ENCODE measurements at regions not wholly inside any gene's neighbourhood (a gene's known extent, or its start where the extent isn't known, plus 50 kb on each side); places are given as distances from the start of the nearest gene placed in this dataset.

DNA sequence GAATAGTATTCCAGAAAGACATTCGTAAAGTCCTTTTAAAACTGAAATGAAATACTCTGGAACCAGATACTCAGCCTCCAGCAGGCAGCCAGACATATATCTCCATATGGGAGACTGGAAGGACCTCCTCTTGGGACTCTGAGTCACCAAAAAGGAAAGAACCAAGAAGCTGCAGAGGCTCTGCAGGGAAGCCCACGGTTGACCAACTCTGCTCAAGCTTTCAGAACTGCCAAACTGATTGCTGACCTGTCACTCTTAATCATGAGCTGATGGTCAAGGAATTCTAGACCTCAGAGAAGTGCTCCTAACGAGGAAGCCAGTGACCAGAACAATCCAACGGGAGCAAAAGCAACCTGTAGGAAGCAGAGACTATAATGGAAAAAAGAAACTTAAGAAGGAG is 434.7 kb downstream of the EIPR1 start:
- H3K36me3 ChIP-seq (replicated peaks; ENCODE audit: insufficient read depth, low read depth), result no peaks in the 10 kb centered on the region
- 79% methylated on average over 4 of the region's 4 CpGs for WGBS (ENCODE audit: low lambda C conversion rate, missing lambda C conversion rate)
- no peak overlapping the region for H3K4me3 ChIP-seq
- H3K27ac ChIP-seq, result no peak overlapping the region
- H4K20me1 ChIP-seq (ENCODE audit: insufficient read depth, poor library complexity, severe bottlenecking), result no peaks in the 10 kb centered on the region
- no peak overlapping the region for H3K4me2 ChIP-seq
- H3K27me3 ChIP-seq, result no peaks in the 10 kb centered on the region
- no peaks in the 10 kb centered on the region for H3K79me2 ChIP-seq
- no peaks in the 10 kb centered on the region for H3K9me2 ChIP-seq (replicated peaks; ENCODE audit: insufficient read depth)
- TF ChIP-seq, protein P1, sequence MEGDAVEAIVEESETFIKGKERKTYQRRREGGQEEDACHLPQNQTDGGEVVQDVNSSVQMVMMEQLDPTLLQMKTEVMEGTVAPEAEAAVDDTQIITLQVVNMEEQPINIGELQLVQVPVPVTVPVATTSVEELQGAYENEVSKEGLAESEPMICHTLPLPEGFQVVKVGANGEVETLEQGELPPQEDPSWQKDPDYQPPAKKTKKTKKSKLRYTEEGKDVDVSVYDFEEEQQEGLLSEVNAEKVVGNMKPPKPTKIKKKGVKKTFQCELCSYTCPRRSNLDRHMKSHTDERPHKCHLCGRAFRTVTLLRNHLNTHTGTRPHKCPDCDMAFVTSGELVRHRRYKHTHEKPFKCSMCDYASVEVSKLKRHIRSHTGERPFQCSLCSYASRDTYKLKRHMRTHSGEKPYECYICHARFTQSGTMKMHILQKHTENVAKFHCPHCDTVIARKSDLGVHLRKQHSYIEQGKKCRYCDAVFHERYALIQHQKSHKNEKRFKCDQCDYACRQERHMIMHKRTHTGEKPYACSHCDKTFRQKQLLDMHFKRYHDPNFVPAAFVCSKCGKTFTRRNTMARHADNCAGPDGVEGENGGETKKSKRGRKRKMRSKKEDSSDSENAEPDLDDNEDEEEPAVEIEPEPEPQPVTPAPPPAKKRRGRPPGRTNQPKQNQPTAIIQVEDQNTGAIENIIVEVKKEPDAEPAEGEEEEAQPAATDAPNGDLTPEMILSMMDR (IDR thresholded peaks at IDR 0.05; ENCODE audit: poor library complexity), result no peak
- TF ChIP-seq EZH2 (IDR thresholded peaks at IDR 0.05; ENCODE audit: borderline replicate concordance) (no peak), EZH2phosphoT487 (IDR thresholded peaks at IDR 0.05; ENCODE audit: low read depth, severe bottlenecking, unreplicated experiment) (no peak)
- no peaks in the 10 kb centered on the region for H3K9me3 ChIP-seq (ENCODE audit: low read depth)
- DNase-seq (ENCODE audit: low spot score), result no peak
- no peaks in the 10 kb centered on the region for H3K4me1 ChIP-seq (ENCODE audit: insufficient read depth)
- H2AFZ ChIP-seq, result no peak overlapping the region

DNA sequence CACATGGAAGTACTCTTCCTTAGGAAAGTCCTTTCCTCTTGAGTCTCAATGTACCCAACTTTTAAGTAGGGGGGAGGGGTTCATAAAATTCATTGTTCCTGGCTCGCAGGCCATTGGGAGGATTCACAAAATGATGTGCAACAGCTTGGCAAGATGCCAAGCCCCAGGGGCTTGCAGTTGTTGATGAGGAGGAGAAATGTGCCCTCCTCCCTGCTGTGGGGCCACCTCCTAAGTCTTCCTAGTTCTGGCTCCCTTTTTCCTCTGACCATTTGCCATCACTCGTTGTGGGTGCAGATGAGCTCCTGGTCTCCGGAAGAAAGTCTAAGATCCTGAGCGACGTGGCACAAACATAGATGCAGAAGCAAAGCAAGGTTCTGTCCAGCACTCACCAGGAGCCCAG is 435.4 kb downstream of the EIPR1 start:
- no peaks in the 10 kb centered on the region for H3K36me3 ChIP-seq (replicated peaks; ENCODE audit: insufficient read depth, low read depth)
- H4K20me1 ChIP-seq (ENCODE audit: insufficient read depth, poor library complexity, severe bottlenecking), result no peaks in the 10 kb centered on the region
- H3K4me3 ChIP-seq, result no peak overlapping the region
- H2AFZ ChIP-seq, result no peak overlapping the region
- H3K4me1 ChIP-seq (ENCODE audit: insufficient read depth), result no peaks in the 10 kb centered on the region
- no peaks in the 10 kb centered on the region for H3K9me2 ChIP-seq (replicated peaks; ENCODE audit: insufficient read depth)
- WGBS (ENCODE audit: low lambda C conversion rate, missing lambda C conversion rate), result 85% methylated on average over 5 of the region's 5 CpGs
- TF ChIP-seq EZH2phosphoT487 (IDR thresholded peaks at IDR 0.05; ENCODE audit: low read depth, severe bottlenecking, unreplicated experiment) (no peak), EZH2 (IDR thresholded peaks at IDR 0.05; ENCODE audit: borderline replicate concordance) (no peak)
- TF ChIP-seq, protein P1 (IDR thresholded peaks at IDR 0.05; ENCODE audit: poor library complexity), result no peak
- H3K27me3 ChIP-seq, result no peaks in the 10 kb centered on the region
- DNase-seq (ENCODE audit: low spot score), result no peak
- H3K79me2 ChIP-seq, result no peaks in the 10 kb centered on the region
- no peak overlapping the region for H3K4me2 ChIP-seq
- no peaks in the 10 kb centered on the region for H3K9me3 ChIP-seq (ENCODE audit: low read depth)
- no peak overlapping the region for H3K27ac ChIP-seq

DNA sequence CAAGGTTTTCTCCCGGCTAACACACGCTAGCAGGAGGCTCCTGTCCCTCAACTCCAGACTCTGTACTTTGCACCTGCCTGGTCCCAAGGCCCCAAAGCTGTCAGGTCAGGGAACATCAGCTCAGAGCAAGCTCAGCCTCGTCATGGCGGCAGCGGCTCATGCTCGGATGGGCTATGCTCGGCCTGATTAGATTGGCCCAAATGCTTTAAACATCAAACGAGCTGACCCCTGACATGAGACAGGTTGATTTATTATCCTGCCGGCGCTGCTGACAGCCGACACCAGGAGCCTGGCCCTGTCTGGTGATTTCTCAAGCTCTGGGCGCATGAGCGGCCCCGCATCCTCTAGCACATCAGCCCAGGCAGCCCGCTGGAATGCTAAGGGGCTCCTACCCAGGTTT is 436.4 kb downstream of the EIPR1 start:
- TF ChIP-seq EZH2phosphoT487 (IDR thresholded peaks at IDR 0.05; ENCODE audit: low read depth, severe bottlenecking, unreplicated experiment) (no peak), EZH2 (IDR thresholded peaks at IDR 0.05; ENCODE audit: borderline replicate concordance) (no peak)
- TF ChIP-seq, protein P1 (IDR thresholded peaks at IDR 0.05; ENCODE audit: poor library complexity), result no peak
- Histone ChIP-seq H3K4me2 (no peak overlapping the region), H2AFZ (no peak overlapping the region), H3K79me2 (no peaks in the 10 kb centered on the region), H3K27ac (no peak overlapping the region), H3K27me3 (no peaks in the 10 kb centered on the region), H3K9me3 (ENCODE audit: low read depth) (no peaks in the 10 kb centered on the region), H3K36me3 (replicated peaks; ENCODE audit: insufficient read depth, low read depth) (no peaks in the 10 kb centered on the region), H3K4me1 (ENCODE audit: insufficient read depth) (no peaks in the 10 kb centered on the region), H3K4me3 (no peak overlapping the region), H4K20me1 (ENCODE audit: insufficient read depth, poor library complexity, severe bottlenecking) (no peaks in the 10 kb centered on the region), H3K9me2 (replicated peaks; ENCODE audit: insufficient read depth) (no peaks in the 10 kb centered on the region)
- 52% methylated on average over 15 of the region's 15 CpGs for WGBS (ENCODE audit: low lambda C conversion rate, missing lambda C conversion rate)
- DNase-seq (ENCODE audit: low spot score), result no peak

DNA sequence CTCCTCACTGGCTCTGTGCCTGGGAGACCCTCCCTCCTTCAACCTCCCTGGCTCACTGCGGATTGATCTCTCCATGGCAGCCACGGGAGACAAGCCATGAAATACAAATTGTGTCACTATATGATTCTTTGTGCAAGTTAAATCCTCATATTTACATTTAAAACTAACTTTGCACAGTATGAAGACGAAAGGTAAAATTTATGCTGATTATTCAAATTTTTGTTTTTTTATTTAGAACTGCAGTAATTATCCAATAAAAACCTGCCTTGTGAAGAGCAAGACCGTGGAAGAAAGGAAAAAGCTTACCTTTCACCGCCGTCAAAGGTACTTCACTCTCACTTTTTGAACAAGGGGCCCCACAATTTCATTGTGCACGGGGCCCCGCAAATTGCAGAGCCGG is 436.9 kb downstream of the EIPR1 start:
- 82% methylated on average over 9 of the region's 9 CpGs for WGBS (ENCODE audit: low lambda C conversion rate, missing lambda C conversion rate)
- DNase-seq (ENCODE audit: low spot score), result no peak

More for the DNA sequence above, 436.9 kb downstream of the EIPR1 start:
- no peaks in the 10 kb centered on the region for H3K36me3 ChIP-seq (replicated peaks; ENCODE audit: insufficient read depth, low read depth)
- no peaks in the 10 kb centered on the region for H3K9me3 ChIP-seq (ENCODE audit: low read depth)
- H3K4me3 ChIP-seq, result no peak overlapping the region
- H3K79me2 ChIP-seq, result no peaks in the 10 kb centered on the region
- no peaks in the 10 kb centered on the region for H4K20me1 ChIP-seq (ENCODE audit: insufficient read depth, poor library complexity, severe bottlenecking)
- H3K27me3 ChIP-seq, result no peaks in the 10 kb centered on the region
- TF ChIP-seq, protein P1 (IDR thresholded peaks at IDR 0.05; ENCODE audit: poor library complexity), result no peak
- no peak for TF ChIP-seq EZH2phosphoT487 (IDR thresholded peaks at IDR 0.05; ENCODE audit: low read depth, severe bottlenecking, unreplicated experiment)
- no peak for TF ChIP-seq EZH2 (IDR thresholded peaks at IDR 0.05; ENCODE audit: borderline replicate concordance)
- H3K4me1 ChIP-seq (ENCODE audit: insufficient read depth), result no peaks in the 10 kb centered on the region
- H3K27ac ChIP-seq, result no peak overlapping the region
- H2AFZ ChIP-seq, result no peak overlapping the region
- no peak overlapping the region for H3K4me2 ChIP-seq
- no peaks in the 10 kb centered on the region for H3K9me2 ChIP-seq (replicated peaks; ENCODE audit: insufficient read depth)
